Astrocyte (in vitro differentiated cells and primary cell): ENCODE measurements at regions not wholly inside any gene's neighbourhood (a gene's known extent, or its start where the extent isn't known, plus 50 kb on each side); places are given as distances from the start of the nearest gene placed in this dataset.

Experiments used
- CTCF ChIP-seq: IDR thresholded peaks from 2 replicates; pipeline ENCODE4 v1.5.1; 2011; ENCODE audit warnings: low read depth, mild to moderate bottlenecking, inconsistent platforms, low read length, moderate library complexity; ENCODE audit not compliant: insufficient read depth
- EZH2 ChIP-seq: IDR thresholded peaks from 2 replicates; pipeline ENCODE4 v1.6.1; 2012; ENCODE audit warnings: mild to moderate bottlenecking, low read length, inconsistent platforms; ENCODE audit not compliant: insufficient read depth

GRCh38 chr22:47354668-47355387, 592.4 kb downstream of the TBC1D22A start:
- no peak for TF ChIP-seq CTCF
- no peak for TF ChIP-seq EZH2
